Activated naive CD4-positive, alpha-beta T cell treated with Interleukin-2 at 50 U/mL for 16 hours (primary cell): ENCODE measurements at regions not wholly inside any gene's neighbourhood (a gene's known extent, or its start where the extent isn't known, plus 50 kb on each side); places are given as distances from the start of the nearest gene placed in this dataset.
"Not testable (repeated sequence)": the region's sequence is repeated elsewhere in the genome, so short reads cannot be mapped to it uniquely, and the experiment has no call there.

Source experiments
- DNase-seq: peaks from one replicate; pipeline ENCODE4 v3.0.0-alpha.2; 2020

DNA sequence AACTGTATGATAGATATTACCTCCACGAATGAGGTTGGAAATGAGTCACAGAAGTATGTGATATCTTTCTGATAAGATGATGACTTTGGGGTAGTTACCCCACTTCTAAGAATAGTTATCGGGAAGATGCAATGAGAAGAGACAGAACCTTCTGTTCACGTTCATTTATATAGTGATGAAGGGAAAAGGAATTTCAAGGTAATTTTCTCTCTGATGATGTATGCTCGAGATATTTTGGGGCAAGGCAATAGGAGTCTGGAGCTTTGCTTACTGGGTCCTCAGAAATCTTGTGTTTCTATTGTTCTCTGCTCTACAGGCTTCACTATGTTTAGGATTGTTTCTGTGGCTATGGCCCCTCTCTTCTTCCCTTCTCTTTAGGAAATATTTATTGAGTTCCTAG lies 1389.6 kb downstream of the CDH8 start:
- DNase-seq = no peak

- no peak for DNase-seq
Observed at GRCh38 chr16:60645541-60645940, 1390.7 kb downstream of the CDH8 start.

DNA sequence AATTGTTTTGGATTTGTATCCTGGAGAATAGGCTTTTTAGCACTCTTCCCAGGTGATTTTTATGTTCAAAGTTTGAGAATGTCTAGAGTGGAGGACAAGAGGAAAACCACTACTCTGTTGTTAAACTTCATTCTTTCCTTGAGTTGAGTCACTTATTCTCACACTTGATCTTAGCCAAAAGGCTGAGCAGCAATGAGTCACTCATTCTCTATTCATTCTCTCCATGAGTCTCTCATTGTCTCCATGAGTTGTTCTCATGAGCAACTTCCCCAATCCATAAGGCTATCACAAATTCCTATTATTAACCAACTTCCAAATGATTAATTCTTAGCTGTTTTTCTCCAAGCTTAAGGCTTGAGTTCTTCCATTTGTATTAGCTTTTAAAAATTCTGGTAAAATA lies 1393.3 kb downstream of the CDH8 start:
- DNase-seq = no peak

DNA sequence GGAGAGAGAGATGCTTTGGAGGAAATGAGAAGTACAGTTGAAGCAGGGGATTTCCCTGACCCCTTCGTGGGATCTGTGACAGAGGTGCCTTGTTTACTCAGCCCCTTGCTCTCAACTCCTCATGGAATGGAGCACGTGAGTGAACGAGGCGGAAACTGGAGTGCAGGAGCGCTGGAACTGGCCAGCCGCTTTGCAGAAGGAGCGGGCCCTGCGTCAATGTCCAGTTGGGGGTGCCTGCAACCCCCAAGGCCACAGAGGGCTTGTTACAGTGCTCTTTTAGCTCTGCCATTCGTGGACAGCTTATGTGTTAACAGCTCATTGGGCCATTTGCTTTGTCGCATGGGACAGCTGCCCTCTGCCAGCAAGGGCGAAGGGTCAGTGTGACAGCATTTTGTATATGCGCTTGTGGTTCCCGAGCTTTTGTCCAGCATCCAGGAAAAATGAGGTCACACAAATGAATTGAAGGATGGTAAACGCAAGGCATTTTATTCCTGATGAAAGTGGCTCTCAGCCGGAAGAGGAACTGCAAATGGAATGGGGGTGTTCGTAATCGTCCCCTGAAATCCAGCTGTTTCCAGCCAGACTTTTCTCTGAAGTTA lies 1395.1 kb downstream of the CDH8 start:
- no peak for DNase-seq

GRCh38 chr16:60640038-60640437 lies 1396.2 kb downstream of the CDH8 start:
- DNase-seq = no peak

GRCh38 chr16:60636636-60637035 lies 1399.6 kb downstream of the CDH8 start:
- not testable (repeated sequence) for DNase-seq

DNA sequence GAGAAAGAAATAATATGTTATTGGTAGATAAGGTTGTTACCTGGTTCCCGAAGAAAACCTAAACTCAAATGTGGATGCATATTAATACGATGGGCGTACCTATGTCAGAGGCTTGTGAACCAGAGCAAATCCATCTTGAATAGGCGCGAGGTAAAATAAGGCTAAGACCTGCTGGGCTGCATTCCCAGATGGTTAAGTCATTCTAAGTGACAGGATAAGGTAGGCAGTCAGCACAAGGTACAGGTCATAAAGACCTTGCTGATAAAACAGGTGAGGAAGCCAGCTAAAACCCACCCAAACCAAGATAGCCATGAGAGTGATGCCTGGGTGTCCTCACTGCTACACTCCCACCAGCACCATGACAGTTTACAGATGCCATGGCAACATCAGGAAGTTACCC lies 1400.1 kb downstream of the CDH8 start:
- DNase-seq = no peak

- no peak for DNase-seq
Observed at GRCh38 chr16:60635548-60635947, 1400.7 kb downstream of the CDH8 start.

DNA sequence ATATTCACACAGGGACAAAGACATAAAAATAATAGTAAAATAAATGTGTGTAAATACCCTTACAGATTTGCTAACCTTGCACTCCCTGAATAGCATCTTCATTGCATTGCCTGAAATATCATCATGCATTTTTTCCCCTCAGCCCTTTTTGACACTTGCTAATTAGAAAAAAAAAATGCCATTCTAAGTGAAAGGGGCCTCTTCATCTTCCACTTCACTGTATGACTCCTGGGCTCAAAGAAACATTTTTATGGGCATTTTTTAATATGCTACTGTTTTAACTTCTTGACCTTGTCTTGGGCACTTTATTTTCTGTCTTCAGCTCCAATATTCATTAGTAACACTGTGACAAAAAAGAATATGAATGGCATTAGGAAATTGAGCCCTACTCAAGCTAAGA lies 1424.4 kb downstream of the CDH8 start:
- DNase-seq = no peak

GRCh38 chr16:60608971-60609370 lies 1427.3 kb downstream of the CDH8 start:
- DNase-seq = no peak

- DNase-seq = not testable (repeated sequence)
Observed at GRCh38 chr16:60605652-60606051, 1430.6 kb downstream of the CDH8 start.

DNA sequence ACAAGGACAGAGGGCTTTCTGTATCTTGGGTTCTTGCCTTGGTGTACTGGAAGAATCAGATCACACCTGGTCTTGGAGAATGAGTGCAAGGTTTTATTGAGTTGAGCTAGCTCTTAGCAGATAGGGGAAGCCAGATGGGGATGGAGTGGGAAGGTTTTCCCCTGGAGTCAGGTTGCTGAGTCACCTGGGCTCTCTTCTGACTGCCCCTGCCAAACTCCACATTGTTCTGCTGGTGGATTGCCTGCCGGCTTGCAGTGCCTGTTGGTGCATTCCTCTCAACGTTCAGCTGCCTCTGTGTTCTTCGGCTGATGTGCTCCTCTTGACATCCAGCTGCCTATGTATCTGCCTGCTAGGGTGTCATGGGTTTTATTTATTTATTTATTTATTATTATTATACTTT lies 1431.1 kb downstream of the CDH8 start:
- DNase-seq = no peak

GRCh38 chr16:60586493-60586892 lies 1449.7 kb downstream of the CDH8 start:
- no peak for DNase-seq

- no peak for DNase-seq
Observed at GRCh38 chr16:60582528-60582927, 1453.7 kb downstream of the CDH8 start.

DNA sequence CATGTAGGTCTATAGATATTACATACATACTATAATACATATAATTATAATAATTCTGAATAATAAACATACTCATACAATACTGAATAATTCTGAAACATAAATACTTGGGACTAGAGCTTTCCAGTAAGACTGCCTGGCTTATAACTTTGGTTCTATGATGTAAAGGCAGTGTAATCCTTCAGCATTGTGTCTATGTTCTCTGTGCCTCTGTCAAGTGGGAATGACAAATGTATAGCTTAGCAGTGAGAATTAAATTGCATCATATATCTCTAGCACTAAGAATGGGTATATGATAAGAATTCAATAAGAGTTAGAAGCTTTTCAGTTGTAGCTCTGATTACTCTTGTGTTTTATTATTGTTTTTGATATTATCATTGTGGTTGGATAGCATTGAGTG lies 1469.3 kb downstream of the CDH8 start:
- no peak for DNase-seq

GRCh38 chr16:60564588-60564987 lies 1471.7 kb downstream of the CDH8 start:
- DNase-seq = no peak

DNA sequence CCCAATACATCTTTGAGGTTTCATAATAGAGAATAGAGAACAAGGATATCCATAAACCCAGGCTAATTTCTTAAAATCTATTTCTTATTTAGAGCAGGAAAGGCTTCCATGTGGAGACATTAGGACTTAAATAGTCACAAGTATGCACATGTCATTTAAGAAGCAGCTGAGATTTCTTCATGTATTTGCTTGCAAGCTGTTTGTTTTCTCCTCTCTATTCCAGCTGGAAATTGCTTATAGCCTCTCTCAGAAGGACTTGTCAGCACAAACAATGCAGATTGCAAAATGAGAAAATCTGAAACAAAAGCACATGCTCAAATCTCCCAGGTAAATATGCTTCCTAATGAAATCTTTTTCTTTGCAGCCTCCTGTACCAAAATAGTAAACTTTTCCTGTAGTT lies 1473.1 kb downstream of the CDH8 start:
- no peak for DNase-seq

GRCh38 chr16:60558936-60559335 lies 1477.3 kb downstream of the CDH8 start:
- no peak for DNase-seq

- no peak for DNase-seq
Observed at GRCh38 chr16:60553090-60553757, 1483.0 kb downstream of the CDH8 start.

- no peak for DNase-seq
Observed at GRCh38 chr16:60541535-60541934, 1494.7 kb downstream of the CDH8 start.

DNA sequence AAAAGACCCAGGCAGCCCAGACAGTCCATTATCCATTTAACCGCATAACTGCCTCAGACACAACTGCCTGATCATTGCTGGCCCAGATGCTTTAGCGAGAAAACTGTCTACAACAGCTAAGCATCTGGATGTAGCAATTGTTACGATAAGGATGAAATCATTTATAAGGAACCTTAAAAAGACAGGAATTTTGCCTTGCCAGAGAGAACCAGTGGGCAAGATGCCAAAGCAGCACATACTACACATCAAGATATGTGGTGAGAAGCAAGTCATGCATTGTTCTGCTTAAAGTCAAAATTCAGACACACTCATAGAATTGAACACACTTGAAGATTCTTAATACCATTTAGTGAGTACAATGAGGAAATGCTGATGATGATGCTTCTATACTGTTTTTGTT lies 1525.3 kb downstream of the CDH8 start:
- no peak for DNase-seq

DNA sequence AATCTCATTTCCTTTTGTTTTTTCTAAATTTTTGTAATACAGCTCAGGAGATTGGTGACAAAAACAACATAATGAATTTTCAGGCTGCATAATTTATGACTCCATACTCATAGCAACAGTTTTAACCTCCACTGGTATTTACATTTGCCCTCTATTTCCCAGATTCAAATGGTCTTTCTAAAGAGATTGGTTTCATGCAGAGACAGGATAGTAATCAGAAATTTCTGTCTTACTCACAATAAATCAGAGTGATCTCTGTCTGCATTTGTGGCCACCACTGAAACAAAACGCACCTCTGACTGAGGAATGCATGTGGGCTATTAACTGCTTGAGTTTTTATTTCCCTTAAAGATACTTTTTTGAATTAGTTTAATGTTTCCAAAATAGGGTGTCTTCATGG lies 1526.0 kb downstream of the CDH8 start:
- no peak for DNase-seq

DNA sequence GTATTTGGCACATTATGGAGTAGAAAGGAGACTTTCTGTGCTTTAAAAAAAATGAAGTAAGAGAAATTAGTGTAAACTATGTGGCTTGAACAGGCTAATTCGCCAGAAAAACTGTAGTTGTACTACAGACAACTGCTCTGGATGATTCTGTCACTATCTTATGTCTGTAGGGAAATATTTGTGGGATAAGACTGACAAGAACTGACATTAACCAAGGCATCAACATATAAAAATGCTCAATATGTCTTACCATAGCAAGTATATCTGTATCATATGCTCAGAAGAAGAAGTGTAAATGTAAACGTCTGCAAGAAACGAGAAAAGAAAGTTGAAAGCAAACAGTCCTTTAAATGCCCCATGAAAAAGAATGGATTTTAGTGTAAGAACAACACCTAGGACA lies 1545.0 kb downstream of the CDH8 start:
- DNase-seq = no peak

GRCh38 chr16:60485872-60486489 lies 1550.3 kb downstream of the CDH8 start:
- no peak for DNase-seq

GRCh38 chr16:60484901-60485300 lies 1551.3 kb downstream of the CDH8 start:
- DNase-seq = no peak
